GM10248 (cell line): ENCODE measurements at regions not wholly inside any gene's neighbourhood (a gene's known extent, or its start where the extent isn't known, plus 50 kb on each side); places are given as distances from the start of the nearest gene placed in this dataset.

Source experiments
- CTCF ChIA-PET: fragments of 300-600 bp; sonication (Branson Sonifier 250); formaldehyde crosslinking; extraction: SDS; loops from one replicate; lab custom pipeline; 2021; ENCODE audit warnings: antibody characterized with exemption; lab: Yijun Ruan, JAX
- POLR2A ChIA-PET: fragments of 350-650 bp; sonication (Branson Sonifier 250); formaldehyde crosslinking; extraction: SDS; loops from one replicate; lab custom pipeline; 2020; ENCODE audit warnings: antibody characterized with exemption; lab: Yijun Ruan, JAX
- DNase-seq: peaks from one replicate; pipeline ENCODE4 v3.0.0; 2012; ENCODE audit errors: extremely low spot score
- TF ChIP-seq, protein P1 (sequence below): IDR thresholded peaks from 2 replicates; pipeline ENCODE4 v1.5.1; 2012; ENCODE audit warnings: mild to moderate bottlenecking, low read depth; ENCODE audit errors: extremely low read depth, missing control alignments, control extremely low read depth

DNA sequence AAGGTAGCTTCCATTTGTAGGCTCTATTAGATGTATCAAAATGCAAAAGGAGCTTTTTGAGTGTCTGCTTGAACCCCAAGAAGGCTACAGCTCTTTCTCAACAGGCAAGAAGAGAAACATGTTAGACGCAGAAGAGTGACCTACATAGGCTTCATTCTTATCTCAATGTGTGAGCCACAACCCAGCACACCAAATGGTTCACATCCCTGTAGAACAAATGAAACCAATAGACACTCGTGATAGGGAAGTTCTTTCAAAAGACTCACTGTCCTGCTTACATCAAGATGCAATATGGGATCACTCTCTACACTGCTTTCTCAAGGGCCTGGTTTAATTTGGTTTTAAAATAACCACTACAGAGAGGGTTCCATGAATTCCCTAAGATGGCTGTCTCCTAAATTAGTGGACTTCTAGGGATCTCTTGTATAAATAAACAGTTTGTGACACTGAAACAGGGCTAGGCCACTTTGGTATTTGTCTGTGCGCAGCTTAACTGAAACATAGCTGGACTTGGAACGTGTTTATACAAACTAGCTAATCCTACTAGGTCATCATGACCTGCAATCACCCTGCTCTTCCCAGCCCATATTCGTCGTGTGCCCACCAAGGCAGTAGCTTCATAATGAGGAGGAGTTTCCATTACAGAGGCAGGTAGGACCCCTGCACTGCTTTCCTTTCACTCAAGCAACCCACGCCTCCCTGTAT, 225.4 kb upstream of the PREP start:
- CTCF ChIA-PET = no interaction called here
- TF ChIP-seq, protein P1, sequence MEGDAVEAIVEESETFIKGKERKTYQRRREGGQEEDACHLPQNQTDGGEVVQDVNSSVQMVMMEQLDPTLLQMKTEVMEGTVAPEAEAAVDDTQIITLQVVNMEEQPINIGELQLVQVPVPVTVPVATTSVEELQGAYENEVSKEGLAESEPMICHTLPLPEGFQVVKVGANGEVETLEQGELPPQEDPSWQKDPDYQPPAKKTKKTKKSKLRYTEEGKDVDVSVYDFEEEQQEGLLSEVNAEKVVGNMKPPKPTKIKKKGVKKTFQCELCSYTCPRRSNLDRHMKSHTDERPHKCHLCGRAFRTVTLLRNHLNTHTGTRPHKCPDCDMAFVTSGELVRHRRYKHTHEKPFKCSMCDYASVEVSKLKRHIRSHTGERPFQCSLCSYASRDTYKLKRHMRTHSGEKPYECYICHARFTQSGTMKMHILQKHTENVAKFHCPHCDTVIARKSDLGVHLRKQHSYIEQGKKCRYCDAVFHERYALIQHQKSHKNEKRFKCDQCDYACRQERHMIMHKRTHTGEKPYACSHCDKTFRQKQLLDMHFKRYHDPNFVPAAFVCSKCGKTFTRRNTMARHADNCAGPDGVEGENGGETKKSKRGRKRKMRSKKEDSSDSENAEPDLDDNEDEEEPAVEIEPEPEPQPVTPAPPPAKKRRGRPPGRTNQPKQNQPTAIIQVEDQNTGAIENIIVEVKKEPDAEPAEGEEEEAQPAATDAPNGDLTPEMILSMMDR = no peak
- POLR2A ChIA-PET = no interaction called here
- no peak for DNase-seq

DNA sequence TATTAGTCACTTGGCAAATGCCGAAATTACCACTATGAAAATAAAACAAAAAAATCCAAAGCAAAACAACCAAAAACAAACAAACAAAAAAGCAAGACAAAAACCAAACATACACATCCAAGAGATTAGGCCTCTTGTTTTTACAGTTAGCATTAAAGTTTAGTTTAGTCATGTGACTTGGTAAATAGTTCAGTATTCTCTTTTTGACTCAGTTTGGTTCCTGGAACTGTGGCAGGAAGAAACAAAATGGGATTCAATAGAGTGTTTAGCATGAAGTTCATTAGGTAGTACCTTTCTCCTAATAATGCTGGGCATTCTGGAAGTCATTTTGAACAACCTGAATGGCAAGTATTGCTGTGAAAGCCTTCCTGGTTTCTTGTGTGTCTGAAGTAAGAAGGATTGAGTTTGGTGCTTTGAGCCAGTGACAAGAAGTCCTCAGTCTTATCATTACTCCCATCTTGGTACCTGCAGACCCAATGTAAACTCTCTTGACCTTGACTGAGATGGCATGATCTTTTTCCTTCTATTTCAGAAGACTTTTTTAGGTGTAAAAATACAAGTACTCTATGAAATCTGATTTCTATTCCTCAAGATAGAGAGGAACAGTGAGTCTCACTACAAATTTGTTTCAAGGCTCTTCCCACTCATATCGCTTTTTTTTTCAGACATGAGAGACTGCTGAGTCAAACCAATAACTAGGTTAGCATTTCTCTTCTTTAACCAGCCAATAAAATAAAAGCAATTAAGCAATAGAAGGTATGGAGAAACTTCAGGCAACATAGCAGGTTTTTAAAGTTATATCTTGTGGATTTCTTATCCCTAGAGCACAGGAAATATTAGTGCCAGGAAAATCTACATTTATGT, 223.6 kb upstream of the PREP start:
- TF ChIP-seq, protein P1 = no peak
- no peak for DNase-seq
- ChIA-PET POLR2A (no interaction called here), CTCF (no interaction called here)

DNA sequence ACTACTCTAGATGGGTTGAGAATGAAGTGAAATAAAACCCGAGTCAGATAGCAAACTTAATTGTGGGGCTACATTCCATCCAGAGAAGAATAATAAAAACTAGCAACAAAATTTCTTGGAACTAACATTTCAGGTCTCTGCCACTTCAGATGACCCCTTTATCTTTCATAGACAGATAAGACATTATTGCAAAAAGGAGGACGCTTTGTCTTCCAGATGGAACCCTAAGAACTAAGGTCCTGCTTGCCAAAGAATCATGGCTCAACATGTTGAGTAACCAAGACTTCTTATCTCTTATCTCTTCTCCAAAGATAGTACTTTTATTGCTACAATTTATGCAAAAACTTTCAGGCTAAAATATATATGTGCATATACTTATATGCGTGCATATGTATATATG, 221.1 kb upstream of the PREP start:
- TF ChIP-seq, protein P1 = no peak
- DNase-seq = no peak
- POLR2A ChIA-PET = no interaction called here
- CTCF ChIA-PET = no interaction called here

DNA sequence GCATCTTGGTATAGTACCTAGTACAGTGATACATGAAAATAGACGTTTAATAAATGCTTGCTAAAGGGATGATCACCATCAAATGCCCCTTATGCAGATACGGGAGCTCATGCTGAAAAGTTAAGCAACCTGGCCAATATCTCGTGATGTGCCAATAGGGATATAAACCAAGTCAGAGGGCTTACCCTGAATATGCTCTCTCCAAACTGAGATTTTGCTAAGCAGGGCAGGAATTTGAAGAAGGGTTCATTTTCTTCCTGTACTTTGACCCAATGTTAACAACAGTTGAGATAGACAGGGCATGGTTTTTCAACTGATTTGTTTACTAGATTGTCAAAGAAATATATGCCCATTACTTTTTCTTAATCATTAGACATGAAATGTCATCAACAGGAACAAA, 219.3 kb upstream of the PREP start:
- DNase-seq = no peak
- TF ChIP-seq, protein P1 = no peak
- CTCF ChIA-PET = interaction anchor here (1.0 to 1.6 kb wide), 4 partner anchors 9 to 219 kb away, joined by 3 to 5 read pairs (median 4); partner anchors contain the start of gene PREP
- POLR2A ChIA-PET = no interaction called here

DNA sequence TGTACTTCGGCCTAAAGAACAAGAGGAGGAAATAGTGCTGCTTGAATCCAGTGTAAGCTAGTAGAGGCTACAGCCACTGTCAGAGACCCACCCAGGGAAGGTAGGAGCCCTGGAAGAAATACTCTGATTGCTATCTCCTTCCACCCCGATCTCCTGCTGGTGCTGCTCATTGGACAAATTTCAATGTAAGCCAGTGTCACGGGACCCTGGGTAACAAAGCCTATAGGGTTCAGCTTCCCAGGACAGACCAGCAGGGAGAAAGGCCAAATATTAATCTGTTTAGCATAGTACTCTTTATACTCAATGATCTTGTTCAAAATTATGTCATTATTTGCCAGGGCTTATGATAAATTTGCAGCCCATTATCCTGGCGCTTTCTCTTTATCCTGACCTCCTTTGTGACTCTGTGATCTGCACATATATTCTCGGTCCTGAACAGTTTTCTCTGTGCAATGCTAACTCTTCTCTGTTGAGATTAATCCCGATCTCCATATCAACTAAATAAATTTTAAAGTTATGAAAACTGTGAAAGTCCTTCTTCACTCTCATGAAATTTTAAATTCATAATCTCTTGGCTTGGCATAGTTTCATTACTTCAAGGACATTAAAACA, 218.8 kb upstream of the PREP start:
- ChIA-PET CTCF (interaction anchor here (1.0 to 2.1 kb wide), 4 partner anchors 11 to 219 kb away, joined by 3 to 7 read pairs (median 4); partner anchors contain the start of gene PREP), POLR2A (no interaction called here)
- DNase-seq = no peak
- TF ChIP-seq, protein P1 = no peak

DNA sequence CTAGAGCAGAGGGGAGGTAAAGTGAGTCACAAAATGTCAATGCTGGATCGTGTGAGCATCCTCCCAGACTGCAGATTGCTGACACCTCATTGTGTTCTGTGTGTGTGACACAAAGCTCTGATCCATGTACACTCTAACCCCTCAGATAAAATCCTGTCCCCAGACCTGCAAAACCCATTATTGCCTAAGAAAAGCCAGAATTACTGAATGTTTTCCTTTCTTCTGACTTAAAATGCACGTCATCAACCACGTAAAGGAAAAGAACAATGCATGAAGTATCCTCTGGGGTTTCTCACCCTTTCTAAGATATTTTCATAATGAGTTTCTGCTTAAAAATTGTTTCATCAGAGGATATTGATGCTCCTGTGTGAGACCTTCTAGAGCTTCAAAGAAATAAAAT, 218.0 kb upstream of the PREP start:
- no peak for DNase-seq
- TF ChIP-seq, protein P1 = no peak
- ChIA-PET CTCF (interaction anchor here (0.7 to 2.1 kb wide), 5 partner anchors 9 to 43 kb away, joined by 3 to 7 read pairs (median 3); no protein-coding TSS in a partner anchor), POLR2A (no interaction called here)
